GM21381 (cell line): ENCODE measurements at regions not wholly inside any gene's neighbourhood (a gene's known extent, or its start where the extent isn't known, plus 50 kb on each side); places are given as distances from the start of the nearest gene placed in this dataset.

Source experiments
- ATAC-seq: cut with Tn5 transposase; IDR thresholded peaks from one replicate; pipeline ENCODE4 v1.9.1; 2021; ENCODE audit warnings: mild to moderate bottlenecking, moderate library complexity; ENCODE audit not compliant: unreplicated experiment

GRCh38 chr16:72291531-72291981, 119.6 kb upstream of the PMFBP1 start:
- no peak for ATAC-seq

GRCh38 chr16:72291121-72291520, 119.2 kb upstream of the PMFBP1 start:
- no peak for ATAC-seq

GRCh38 chr16:72287649-72288048, 115.7 kb upstream of the PMFBP1 start:
- ATAC-seq, result no peak

GRCh38 chr16:72286936-72287620, 115.1 kb upstream of the PMFBP1 start:
- no peak for ATAC-seq

- no peak for ATAC-seq
Measured at GRCh38 chr16:72285728-72286127, 113.8 kb upstream of the PMFBP1 start.

GRCh38 chr16:72285324-72285723, 113.4 kb upstream of the PMFBP1 start:
- no peak for ATAC-seq

GRCh38 chr16:72284042-72284789, 112.3 kb upstream of the PMFBP1 start:
- ATAC-seq, result no peak

- no peak for ATAC-seq
Measured at GRCh38 chr16:72282362-72282761, 110.4 kb upstream of the PMFBP1 start.

GRCh38 chr16:72278301-72278700, 106.3 kb upstream of the PMFBP1 start:
- no peak for ATAC-seq

- ATAC-seq, result no peak
Measured at GRCh38 chr16:72277749-72278148, 105.8 kb upstream of the PMFBP1 start.

GRCh38 chr16:72271699-72272240, 99.8 kb upstream of the PMFBP1 start:
- ATAC-seq, result no peak

- ATAC-seq, result no peak
Measured at GRCh38 chr16:72270531-72270930, 98.6 kb upstream of the PMFBP1 start.

GRCh38 chr16:72266836-72267235, 94.9 kb upstream of the PMFBP1 start:
- no peak for ATAC-seq

GRCh38 chr16:72264771-72265170, 92.8 kb upstream of the PMFBP1 start:
- ATAC-seq, result no peak

GRCh38 chr16:72262711-72263110, 90.8 kb upstream of the PMFBP1 start:
- ATAC-seq, result no peak

- ATAC-seq, result no peak
Measured at GRCh38 chr16:72261127-72261526, 89.2 kb upstream of the PMFBP1 start.

GRCh38 chr16:72256398-72257066, 84.6 kb upstream of the PMFBP1 start:
- ATAC-seq, result no peak

- no peak for ATAC-seq
Measured at GRCh38 chr16:72255786-72256185, 83.8 kb upstream of the PMFBP1 start.

GRCh38 chr16:72247821-72248253, 75.9 kb upstream of the PMFBP1 start:
- no peak for ATAC-seq

- peak; percentile 89 for ATAC-seq
Measured at GRCh38 chr16:72246423-72246822, 74.5 kb upstream of the PMFBP1 start.

GRCh38 chr16:72244853-72245252, 72.9 kb upstream of the PMFBP1 start:
- ATAC-seq, result no peak

GRCh38 chr16:72243621-72244020, 71.7 kb upstream of the PMFBP1 start:
- no peak for ATAC-seq
